ENCODE measurements at regions not wholly inside any gene's neighbourhood (a gene's known extent, or its start where the extent isn't known, plus 50 kb on each side); places are given as distances from the start of the nearest gene placed in this dataset.
"Not testable (repeated sequence)": the region's sequence is repeated elsewhere in the genome, so short reads cannot be mapped to it uniquely, and the experiment has no call there.

DNA sequence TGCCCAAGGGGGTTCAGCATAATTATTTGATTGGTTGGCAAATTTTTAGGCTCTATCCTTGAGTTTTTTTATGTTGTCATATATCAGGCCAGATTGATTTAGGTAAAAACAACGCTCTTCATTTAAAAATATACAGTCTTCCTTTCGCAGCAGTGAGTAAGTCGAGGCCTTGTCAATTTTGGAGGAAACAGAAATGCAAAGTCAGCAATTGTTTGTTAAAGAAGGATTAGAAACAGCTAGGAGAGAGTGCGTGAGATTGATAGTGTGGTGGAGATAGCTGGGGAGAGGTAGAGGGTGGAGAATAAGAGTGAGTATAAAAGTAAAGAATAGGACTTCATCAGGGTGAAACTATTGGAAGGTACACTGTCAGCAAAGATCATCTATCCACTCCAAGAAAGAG is 830.8 kb downstream of the LUZP2 start:
- DNase-seq: no peak

DNA sequence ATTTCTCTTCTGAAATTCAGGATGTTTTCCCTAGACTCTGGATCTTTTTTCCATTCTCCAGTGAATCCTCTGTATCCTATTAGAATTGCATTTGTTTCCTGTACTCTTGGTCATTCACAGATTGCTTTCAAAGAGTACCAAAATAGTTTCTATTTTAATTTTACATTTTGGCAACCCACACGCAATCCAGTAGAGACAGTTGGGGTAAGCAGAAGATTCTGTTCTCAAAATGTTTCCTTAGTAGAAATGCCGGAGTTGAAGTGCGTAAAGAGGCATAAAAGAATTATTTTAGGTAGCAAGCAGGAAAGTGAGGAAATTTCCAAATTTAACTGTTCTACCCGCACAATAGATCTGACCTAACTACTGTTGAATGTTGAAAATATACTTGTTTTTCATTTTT is 842.4 kb downstream of the LUZP2 start:
- DNase-seq: no peak

DNA sequence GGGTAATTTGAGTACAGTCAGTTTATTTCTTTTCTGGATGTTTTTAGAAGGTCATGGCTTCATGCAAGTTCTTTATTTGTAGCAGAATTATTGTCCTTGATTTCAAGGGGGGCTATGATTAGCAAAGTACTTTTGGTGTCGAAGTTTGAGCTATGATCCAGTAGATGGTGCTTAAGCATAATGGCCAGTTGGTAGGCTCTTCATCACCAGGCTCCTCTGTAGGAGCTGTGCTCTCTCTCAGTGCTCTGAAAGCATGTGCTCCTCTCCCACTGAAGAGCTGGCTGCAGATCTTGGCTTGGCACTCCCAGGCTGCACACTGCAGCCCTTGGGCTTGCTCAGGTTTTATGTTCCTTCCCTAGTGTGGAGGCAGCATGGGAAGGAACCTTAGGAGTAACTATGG is 852.7 kb downstream of the LUZP2 start:
- DNase-seq: no peak

DNA sequence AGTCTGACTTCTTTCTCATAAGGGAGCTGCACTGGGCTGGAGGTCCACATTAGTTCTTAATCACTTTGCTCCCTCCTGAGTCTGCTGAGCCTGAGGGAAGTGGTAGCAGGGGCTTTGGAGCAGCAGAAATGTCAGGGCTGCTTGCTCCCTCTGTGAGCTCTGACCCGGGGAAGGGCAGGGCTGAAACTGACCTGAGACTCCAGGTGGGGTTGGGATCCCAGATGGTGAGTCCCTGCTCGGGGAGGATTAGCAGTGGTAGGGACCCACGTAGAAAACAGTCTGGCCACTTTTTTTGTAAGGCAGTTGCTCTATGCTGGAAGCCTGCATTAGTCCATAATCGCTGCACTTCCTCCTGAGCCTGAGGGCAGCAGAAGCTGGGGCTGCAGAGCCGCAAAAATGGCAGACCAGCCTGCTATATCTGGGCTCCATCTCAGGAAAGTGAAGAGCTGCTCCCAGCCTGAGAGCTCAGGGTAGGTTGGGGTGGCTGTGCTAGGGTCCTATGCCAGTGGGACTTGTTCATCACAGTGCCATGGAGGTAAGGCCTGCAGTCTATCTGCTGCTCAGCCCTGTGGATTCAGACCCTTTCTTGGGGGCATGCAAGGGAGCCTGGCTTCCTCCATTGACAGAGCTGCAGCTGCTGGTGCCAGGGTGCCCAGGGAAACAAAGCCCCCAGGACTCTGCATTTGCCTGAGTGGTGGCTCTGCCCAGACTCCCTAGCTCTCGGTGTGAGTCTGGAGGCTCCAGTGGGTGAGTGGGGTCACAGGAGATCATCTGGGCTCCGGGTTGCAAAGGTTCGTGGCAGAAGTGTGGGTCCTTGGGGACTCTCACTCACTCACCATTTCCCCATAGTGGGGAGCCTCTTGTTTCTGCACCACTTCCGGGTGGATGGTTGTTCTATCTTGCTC is 854.3 kb downstream of the LUZP2 start:
- DNase-seq: no peak

DNA sequence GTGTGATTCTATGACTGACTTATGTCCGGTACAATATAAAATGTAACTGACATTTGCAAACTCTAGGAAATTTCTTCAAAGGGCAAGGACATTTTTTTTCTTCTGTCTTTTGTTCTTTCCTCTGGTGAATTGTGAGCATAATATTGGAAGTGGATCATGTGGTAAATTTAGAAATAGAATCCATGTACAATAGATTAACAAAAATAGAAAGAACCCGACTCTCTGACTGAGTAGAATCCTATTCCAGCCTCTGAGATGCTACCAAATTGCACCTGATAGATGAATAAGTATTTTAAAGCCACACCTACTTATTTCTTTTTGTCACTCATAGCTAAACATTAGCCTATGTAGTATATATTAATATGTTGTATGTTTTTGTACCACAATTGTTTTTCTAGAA is 860.3 kb downstream of the LUZP2 start:
- no peak for DNase-seq

DNA sequence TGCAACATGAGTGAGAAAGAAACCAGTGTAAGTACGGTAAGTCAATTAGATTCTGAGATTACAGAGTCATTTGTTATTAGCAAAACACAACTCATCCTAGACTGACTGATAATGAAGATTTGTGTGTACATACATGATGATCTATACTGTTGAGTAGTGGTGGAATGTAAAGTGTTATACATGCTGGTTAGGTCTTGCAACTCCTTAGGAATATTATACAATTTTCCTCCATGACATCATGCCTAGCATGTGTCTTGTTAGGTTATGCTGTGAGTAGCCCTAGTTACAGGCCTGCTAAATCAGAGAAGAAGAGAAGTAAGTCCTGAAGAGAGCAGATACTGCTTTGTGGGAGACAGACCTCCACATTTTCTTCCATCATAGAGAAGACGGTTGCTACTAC is 880.6 kb downstream of the LUZP2 start:
- DNase-seq: no peak

DNA sequence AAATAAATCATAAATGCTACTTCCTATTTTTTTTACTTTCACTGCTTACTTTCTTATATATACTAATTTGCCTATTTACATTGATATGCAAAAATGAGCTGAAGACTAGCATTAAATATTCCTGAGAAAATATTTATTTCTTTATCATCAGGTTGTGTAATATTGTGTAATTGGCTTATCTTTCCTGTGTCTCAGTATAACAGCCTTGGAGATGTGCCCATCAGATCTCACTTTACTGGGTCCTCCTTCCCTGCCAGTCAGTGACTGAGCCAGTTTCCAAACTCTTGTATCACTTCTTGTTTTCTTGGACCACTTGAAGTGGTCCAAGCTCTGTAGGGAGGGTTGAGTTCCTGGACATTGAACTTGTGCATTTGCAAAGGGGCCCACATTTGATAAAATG is 900.0 kb downstream of the LUZP2 start:
- DNase-seq: no peak

DNA sequence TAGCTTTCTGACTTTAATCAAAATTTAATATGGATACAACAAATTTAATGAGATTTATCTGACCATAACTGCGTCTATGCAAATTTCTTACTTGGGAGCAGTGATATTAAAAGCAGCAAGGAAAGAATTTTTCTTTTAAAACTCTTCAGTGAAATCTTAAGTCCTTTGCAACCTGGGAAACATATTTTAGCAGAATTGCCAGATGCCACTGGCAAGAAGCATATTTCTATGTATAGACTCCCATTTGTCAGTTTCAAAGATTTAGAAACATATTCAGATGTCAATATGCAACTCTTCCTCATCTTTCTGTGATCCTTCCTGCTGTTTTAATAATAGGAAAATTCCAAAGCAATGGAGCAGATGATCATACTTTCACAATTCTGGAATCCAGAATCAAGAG is 911.3 kb downstream of the LUZP2 start:
- DNase-seq: no peak

DNA sequence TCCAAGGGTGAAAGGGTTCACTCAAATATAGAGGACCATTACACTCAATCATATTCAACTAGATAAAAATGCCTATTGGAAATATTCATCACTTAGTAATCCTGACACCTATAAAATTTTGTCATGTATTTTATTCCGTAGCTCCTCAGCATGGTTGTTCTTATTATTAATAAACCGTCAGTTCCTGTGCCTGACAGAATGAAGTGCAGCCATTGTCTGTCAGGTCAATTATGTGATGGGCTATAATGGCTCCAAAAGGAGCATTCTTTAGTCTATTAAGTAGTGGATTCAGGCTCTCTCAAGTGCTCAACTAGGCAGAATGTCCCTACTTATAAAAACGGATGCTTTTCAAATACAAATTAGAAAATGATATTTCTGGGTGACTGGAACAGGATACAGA is 916.1 kb upstream of the ANO3 start:
- DNase-seq: peak; percentile 43

DNA sequence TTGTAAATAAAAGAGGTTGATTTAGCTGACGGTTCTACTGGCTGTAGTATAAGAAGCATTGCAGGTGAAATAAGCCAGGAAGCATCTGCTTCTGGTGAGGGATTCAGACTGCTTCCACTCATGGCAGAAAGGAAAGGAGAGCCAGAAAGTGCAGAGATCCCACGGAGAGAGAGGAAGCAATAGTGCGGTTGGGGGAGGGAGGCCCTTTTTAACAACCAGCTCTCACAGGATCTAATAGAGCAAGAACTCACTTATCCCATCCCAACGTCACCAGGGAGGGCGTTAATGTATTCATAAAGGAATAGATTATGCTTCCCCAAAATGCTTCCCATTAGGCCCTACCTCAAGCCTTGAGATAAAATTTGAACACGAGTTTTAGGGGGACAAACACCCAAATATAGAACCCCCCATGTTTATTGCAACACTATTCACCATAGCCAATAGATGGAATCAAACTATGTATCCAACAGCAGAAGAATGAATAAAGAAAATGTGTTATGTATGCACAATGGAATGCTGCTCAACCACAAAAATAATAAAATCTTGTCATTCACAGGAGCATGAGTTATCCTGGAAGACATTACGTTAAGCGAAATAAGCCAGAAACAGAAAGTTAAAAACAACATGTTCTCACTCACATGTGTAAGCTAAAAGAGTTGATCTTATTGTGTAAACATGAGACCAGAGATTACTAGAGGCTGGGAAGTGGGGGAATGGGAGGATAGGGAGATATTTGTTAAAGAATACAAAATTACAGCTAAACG is 908.3 kb upstream of the ANO3 start:
- peak; percentile 9 for DNase-seq

DNA sequence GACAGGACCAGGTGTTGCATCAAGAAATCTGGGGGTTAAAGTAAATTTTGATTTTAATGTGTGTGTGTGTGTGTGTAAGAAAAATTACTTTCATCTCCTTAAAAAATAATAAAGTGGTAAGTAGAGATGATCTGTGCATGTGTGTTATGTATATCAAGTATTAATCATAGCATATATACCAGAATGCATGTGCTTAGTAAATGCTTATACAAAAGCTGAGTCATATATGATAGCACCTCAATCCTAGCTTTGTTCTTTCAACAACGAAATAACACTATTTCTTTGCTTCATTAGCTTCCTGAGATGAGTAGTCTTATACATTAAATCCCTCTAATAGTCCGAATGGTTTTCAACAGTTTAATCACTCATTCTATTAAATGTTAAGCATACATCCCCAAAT is 899.6 kb upstream of the ANO3 start:
- DNase-seq: no peak

DNA sequence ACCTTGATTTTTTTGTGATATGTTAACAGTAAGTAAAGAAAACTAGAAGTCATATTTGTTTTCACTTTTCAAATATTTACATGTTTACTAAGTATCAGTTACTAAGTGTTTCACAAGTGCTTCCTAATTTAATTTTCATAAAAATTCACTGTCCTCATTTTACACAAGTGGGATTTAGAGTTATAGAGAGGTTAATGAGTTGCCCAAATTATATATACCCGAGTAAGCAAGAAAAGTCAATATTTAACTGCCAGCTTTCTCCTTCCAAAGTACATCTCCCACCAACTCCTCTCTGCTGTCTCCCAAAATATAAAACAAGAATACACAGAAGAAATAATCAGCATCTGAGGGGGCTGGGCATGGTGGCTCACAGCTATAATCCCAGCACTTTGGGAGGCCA is 896.7 kb upstream of the ANO3 start:
- no peak for DNase-seq

DNA sequence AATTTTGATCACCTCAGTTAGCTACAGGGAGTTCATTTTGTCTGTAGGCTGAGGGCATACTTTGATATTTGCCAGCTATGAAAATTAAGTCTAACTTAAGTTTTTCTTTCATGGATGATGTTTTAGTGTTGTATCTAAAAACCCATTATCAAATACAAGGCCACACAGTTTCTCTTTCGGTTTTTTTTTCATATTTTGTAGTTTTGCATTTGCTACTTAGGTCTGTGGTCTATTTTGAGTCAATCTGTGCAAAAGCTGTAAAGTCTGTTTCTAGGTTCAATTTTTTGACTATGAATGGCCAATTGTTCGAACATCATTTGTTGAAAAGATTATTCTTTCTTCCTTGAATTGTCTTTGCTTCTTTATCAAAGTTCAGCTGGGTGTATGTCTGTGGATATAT is 895.6 kb upstream of the ANO3 start:
- no peak for DNase-seq

DNA sequence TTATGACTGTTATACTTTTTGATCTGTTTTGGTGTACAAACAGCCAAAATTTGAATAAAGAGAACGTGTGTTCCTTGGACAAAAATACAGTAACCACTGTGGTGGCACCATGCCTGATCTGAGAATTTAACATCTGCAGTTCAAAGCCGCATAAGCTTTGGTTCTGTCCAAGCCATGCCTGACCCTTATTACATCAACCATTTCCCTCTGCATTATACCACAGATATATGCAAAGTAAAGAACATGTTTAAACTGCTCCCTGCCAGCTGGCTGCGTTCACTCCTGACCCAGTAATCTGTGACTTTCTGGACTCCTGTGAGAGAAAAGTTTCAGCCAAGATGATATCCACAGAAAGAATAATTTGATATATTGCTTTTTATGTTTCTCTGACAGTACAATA is 890.5 kb upstream of the ANO3 start:
- DNase-seq: peak; percentile 35

DNA sequence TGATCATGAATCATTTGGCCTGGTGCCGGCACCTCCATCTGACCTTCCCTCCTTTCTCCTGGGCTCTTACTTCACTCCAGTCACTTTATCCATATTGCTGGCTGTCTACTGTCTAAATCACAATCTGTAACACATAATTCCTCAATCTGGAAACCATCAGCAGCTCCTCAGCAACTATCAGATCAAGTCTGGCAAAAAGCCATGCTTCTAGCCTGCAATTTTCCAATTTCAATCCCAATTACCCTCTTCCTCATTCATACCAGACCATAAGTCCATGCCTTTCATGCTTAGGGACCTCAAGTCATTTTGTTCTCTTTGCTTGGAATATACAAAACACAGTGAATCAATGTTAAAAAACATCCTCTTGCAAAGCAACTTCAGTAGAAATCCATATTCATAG is 882.8 kb upstream of the ANO3 start:
- peak; percentile 11 for DNase-seq

DNA sequence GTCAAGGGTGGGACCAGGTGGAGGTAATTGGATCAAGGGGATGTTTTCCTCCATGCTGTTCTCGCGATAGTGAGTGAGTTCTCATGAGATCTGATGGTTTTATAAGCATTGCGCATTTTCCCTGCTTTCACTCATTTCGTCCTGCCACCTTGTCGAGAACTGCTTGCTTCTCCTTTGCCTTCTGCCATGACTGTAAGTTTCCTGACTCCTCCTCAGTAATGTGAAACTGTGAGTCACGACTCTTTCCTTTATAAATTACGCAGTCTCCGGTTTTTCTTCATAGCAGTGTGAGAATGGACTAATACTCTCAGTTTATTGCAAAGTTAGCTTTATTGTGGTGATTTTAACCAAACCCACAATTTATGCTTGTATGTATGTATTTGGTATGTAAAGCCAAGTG is 878.5 kb upstream of the ANO3 start:
- DNase-seq: no peak

DNA sequence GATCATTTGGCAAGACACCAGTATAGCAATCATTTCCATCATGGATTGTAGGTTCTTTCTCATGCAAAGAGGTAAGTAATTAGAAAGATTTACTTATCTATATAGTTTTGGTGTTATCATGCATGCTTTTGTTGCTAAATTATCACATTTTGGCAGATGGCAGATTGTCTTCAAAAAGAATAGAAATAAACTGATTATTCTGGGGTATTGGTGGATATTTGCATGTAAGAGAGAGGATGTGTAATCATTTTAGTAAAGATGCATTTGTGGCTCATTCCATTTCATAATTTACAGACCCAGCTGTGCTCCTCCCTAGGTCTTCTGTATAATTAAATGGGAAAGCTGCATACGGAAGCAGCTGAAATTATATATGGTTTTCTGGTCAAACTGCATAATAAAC is 875.7 kb upstream of the ANO3 start:
- no peak for DNase-seq

DNA sequence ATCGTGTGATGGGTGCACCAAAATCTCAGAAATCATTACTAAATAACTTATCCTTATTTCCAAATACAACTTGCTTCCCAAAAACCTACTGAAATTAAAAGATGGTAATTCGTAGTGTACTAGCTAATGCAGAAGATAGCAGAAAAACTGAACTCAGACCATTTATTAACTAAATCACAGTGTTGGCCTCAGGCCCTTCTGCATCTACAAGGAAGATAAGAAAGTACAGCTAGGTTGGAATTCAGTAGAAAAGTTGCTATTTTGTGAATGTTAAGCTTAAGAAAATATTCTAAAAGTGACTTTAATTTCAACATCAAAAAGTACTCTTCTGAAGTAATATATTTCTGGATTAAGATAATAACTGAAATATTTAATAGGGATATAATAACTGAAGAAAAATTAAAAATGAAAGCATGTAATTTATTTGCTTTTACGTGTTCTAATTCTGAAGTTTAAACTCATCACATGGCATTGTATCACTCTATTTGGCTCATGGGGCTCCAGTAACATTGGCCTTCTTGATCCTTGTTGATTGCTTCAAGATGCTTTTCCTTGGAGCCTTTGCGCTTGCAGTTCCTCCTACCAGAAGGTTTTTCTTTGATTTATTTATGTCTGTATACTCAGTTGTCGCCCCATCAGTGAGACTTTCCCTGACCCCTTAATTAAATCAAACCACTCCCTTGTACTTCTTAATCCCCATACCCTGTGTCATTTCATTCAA is 847.9 kb upstream of the ANO3 start:
- peak; percentile 14 for DNase-seq

DNA sequence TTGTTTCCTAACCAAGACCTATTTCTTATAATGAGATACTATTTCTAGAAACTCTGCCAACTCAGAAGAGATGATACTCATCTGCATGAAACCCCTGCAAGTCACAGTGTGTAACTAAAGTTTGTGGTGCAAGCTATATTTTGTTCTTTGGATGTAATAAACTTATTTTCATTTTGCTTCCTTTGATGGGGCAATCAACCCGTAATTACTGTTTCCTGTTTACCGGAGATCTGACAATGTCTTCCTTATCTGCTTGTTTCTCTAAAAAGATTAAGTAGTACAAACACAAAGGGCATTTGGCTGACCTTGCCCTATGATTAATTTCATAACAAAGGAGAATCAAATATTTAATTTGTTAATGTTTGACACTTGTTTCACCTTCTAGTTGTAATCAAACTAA is 846.6 kb upstream of the ANO3 start:
- DNase-seq: no peak

DNA sequence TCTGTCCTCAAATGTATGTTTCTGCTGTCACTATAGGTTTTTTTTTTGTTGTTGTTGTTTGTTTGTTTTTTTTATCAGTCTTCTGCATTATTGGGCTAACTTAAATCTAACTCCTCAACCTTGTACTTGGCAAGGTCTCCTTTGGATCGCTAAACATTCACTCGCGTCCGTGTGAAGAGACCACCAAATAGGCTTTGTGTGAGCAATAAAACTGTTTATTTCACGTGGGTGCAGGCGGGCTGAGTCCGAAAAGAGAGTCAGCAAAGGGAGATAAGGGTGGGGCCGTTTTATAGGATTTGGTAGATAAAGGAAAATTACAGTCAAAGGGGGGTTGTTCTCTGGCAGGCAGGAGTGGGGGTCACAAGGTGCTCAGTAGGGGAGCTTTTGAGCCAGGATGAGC is 845.6 kb upstream of the ANO3 start:
- not testable (repeated sequence) for DNase-seq

DNA sequence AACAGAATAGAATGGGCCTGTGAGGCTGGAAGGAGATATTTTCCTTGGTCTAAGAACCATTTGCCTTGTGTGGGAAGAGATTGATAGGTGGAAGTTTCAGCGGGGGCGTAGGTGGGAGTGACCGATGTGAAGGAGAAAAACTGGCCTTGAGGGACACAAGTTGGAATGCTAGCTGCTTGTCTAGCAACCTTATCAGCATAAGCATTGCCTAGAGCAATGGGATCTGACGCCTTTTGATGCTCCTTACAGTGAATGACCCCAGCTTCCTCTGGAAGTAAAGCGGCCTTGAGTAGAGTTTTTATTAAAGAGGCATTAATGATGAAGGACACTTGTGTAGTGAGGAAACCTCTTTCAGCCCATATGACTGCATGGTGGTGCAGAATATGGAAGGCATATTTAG is 843.8 kb upstream of the ANO3 start:
- not testable (repeated sequence) for DNase-seq

DNA sequence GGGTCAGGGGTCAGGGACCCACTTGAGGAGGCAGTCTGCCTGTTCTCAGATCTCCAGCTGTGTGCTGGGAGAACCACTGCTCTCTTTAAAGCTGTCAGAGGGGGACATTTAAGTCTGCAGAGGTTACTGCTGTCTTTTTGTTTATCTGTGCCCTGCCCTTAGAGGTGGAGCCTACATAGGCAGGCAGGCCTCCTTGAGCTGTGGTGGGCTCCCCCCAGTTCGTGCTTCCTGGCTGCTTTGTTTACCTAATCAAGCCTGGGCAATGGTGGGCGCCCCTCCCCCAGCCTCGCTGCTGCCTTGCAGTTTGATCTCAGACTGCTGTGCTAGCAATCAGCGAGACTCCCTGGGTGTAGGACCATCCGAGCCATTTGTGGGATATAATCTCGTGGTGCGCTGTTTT is 830.5 kb upstream of the ANO3 start:
- not testable (repeated sequence) for DNase-seq

DNA sequence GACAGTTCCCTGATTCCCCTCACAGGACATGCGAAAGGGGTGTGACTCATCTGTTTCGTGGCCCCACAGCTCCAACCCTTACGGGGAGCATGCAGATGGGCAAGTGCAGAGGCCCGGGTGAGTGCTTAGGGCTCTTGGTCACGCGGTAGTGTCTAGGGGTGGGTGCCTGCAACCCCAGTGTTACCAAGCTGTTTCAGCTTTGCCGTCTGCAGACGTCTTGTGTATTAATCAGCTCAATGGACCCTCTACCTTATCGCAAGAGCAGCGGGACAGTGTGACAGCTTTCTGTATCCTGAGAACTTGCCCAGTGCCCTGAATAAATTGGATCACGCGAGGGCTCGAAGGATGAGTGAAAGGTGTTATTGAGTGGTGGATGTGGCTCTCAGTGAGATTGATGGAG is 816.4 kb upstream of the ANO3 start:
- DNase-seq: no peak

DNA sequence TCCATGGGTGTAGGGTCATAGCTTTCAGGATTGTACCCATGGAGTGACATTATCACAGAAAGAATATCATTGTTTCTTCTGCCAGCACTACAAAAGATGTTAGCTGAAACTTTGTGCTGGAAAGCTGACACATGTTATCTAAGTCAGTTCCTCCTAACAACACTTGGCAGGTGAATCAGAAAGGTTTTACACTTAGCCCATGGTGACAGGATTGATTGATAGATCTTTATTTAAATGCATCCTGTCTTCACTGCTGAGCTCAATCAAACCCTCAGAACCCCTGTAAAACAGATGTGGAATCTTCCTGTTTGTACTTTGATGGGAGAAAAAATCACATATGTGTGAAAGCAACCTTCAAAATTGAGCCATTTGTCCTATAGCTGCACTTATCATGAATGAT is 811.5 kb upstream of the ANO3 start:
- DNase-seq: no peak
